Transverse colon (tissue), 4 donors: ENCODE measurements at regions not wholly inside any gene's neighbourhood (a gene's known extent, or its start where the extent isn't known, plus 50 kb on each side); places are given as distances from the start of the nearest gene placed in this dataset.

Source experiments
- DNase-seq: peaks from one replicate; pipeline ENCODE4 v3.0.0-alpha.2; 2019
- H3K27ac ChIP-seq, 4 donors: fragments of 200-600 bp; sonication (generic); 2 replicates each; pipeline ENCODE4 v1.5.1; 2016 to 2018; ENCODE audit warnings: inconsistent platforms in 4 of 4
- H3K27me3 ChIP-seq: fragments of 200-600 bp; sonication (generic); 2 replicates; pipeline ENCODE4 v1.5.1; 2017; ENCODE audit warnings: inconsistent platforms
- H3K36me3 ChIP-seq, 4 donors: fragments of 200-600 bp; sonication (generic); 2 replicates each; pipeline ENCODE4 v1.5.1; 2017 to 2019; ENCODE audit warnings: inconsistent platforms in 4 of 4
- H3K4me1 ChIP-seq, 4 donors: fragments of 200-600 bp; sonication (generic); 2 replicates each; pipeline ENCODE4 v1.5.1; 2017 to 2020; ENCODE audit warnings: inconsistent platforms in 4 of 4
- H3K4me3 ChIP-seq, 4 donors: fragments of 200-600 bp; sonication (generic); 1 replicate in 1 of 4; 2 replicates in 3 of 4; pipeline versions ENCODE4 v1.5.1 to v1.6.1; 2017 to 2019; ENCODE audit warnings: inconsistent platforms in 4 of 4
- H3K9me3 ChIP-seq, 2 donors: fragments of 200-600 bp; sonication (generic); 2 replicates each; pipeline ENCODE4 v1.5.1; 2017 to 2019; ENCODE audit warnings: inconsistent platforms in 2 of 2
- EP300 ChIP-seq: sonication (generic); formaldehyde crosslinking; IDR thresholded peaks from one replicate; pipeline ENCODE4 v1.6.1; 2017; ENCODE audit warnings: antibody characterized with exemption, low read depth
- POLR2A ChIP-seq: fragments of 450-650 bp; IDR thresholded peaks from one replicate; pipeline ENCODE4 v1.6.1; 2016; ENCODE audit warnings: antibody characterized with exemption, mild to moderate bottlenecking, moderate library complexity
- POLR2AphosphoS5 ChIP-seq, 3 donors: sonication (generic); formaldehyde crosslinking; IDR thresholded peaks; one replicate each; pipeline ENCODE4 v1.6.1; 2016; ENCODE audit warnings: antibody characterized with exemption in 3 of 3
- WGBS, 2 donors: methylation state at CpG; one replicate each; pipeline ENCODE4 v1.1.5; 2018; ENCODE audit warnings: low coverage in 1 of 2; 5-methylcytosine and 5-hydroxymethylcytosine counted together
- in situ Hi-C, 4 donors: fragments of 200-750 bp; cut with MboI; loops; one replicate each; pipeline versions ENCODE4 v1.15.0 to v1.15.1; 2017; ENCODE audit warnings: low sequenced_read_pairs in 3 of 4, low pct_ligation_motif_present in 1 of 4, low pct_unique_long_range_greater_than_20kb in 1 of 4
- intact Hi-C: fragments of 100-400 bp; cut with DNase I; formaldehyde crosslinking; loops from one replicate; pipeline ENCODE4 v1.15.1; 2023; ENCODE audit warnings: low total_unique reads
- TF ChIP-seq, protein P1 (sequence below), 5 experiments: fragments of 200-600 bp in 3 of 5; fragments of 450-650 bp in 2 of 5; sonication (generic) in 3 of 5; IDR thresholded peaks; 1 replicate in 2 of 5; 2 replicates in 3 of 5; pipeline ENCODE4 v1.5.1; 2016 to 2017; ENCODE audit warnings: antibody characterized with exemption in 5 of 5, inconsistent platforms in 3 of 5, mild to moderate bottlenecking in 2 of 5, moderate library complexity in 1 of 5

DNA sequence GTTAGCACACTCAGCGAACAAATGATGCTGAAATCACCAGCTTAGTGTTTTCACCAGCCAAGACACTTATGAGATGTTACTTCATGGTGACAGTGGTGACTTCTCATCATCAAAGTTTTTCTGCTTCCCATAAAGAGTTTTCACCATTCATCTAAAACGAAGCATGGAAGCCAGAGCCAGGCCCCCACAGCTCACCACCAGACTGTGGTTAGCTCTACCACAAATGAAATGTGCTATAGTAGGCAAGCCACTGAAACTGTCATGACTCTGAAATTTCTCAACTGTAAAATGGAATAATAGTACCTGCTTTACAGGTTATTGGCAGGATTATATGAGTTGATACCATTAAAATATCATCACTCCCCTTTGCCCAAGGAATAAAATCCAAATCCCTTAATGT lies 56.4 kb upstream of the HHIP start:
- no peak for DNase-seq
- in situ Hi-C loops (no loop called here), intact Hi-C loops (no loop called here)
- Histone ChIP-seq H3K27me3 (no peaks in the 10 kb centered on the region), H3K27ac (no peak overlapping the region), H3K36me3 (no peaks in the 10 kb centered on the region), H3K4me3 (no peak overlapping the region), H3K9me3 (no peaks in the 10 kb centered on the region), H3K4me1 (peaks cover 0 to 13% (median 8%) of the 10 kb centered on the region in 4 donors)
- 74% methylated on average over 2 of the region's 2 CpGs; no CpG with 5 or more reads in 1 of the 2 donors for WGBS, 2 donors
- TF ChIP-seq POLR2A (no peak), EP300 (no peak), POLR2AphosphoS5 (IDR thresholded peaks at IDR 0.05) (no peak)
- TF ChIP-seq, protein P1, sequence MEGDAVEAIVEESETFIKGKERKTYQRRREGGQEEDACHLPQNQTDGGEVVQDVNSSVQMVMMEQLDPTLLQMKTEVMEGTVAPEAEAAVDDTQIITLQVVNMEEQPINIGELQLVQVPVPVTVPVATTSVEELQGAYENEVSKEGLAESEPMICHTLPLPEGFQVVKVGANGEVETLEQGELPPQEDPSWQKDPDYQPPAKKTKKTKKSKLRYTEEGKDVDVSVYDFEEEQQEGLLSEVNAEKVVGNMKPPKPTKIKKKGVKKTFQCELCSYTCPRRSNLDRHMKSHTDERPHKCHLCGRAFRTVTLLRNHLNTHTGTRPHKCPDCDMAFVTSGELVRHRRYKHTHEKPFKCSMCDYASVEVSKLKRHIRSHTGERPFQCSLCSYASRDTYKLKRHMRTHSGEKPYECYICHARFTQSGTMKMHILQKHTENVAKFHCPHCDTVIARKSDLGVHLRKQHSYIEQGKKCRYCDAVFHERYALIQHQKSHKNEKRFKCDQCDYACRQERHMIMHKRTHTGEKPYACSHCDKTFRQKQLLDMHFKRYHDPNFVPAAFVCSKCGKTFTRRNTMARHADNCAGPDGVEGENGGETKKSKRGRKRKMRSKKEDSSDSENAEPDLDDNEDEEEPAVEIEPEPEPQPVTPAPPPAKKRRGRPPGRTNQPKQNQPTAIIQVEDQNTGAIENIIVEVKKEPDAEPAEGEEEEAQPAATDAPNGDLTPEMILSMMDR (IDR thresholded peaks at IDR 0.05), result no peak

DNA sequence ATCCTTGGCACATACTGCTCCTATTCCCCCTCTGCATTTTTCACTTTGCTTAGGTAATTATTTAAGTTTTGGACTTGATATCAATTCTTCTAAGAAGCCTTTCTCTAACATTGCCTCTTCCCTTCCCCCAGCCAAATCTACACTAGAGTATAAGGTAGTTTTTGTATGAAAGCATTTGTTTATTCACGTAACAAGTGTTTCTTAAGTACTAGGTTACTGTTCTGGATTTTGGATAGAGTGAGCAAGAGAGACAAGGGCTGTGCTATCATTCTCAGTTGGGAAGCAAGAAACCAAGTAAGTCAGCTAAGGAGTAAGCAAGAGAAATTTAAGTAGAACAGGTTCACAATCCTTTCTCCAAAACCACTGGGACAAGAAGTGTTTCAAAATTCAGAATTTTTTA lies 55.9 kb upstream of the HHIP start:
- H3K4me3 ChIP-seq, result no peak overlapping the region
- in situ Hi-C loops, result no loop called here
- intact Hi-C loops, result no loop called here
- no peak for DNase-seq
- H3K27me3 ChIP-seq, result no peaks in the 10 kb centered on the region
- H3K9me3 ChIP-seq, result no peaks in the 10 kb centered on the region
- WGBS, 2 donors, result 95 to 100% methylated on average over 1 of the region's 1 CpG
- TF ChIP-seq EP300 (no peak), POLR2A (no peak), POLR2AphosphoS5 (IDR thresholded peaks at IDR 0.05) (no peak)
- TF ChIP-seq, protein P1 (IDR thresholded peaks at IDR 0.05), result no peak
- H3K27ac ChIP-seq, result no peak overlapping the region
- no peaks in the 10 kb centered on the region for H3K36me3 ChIP-seq
- peaks cover 0 to 12% (median 8%) of the 10 kb centered on the region in 4 donors for H3K4me1 ChIP-seq

DNA sequence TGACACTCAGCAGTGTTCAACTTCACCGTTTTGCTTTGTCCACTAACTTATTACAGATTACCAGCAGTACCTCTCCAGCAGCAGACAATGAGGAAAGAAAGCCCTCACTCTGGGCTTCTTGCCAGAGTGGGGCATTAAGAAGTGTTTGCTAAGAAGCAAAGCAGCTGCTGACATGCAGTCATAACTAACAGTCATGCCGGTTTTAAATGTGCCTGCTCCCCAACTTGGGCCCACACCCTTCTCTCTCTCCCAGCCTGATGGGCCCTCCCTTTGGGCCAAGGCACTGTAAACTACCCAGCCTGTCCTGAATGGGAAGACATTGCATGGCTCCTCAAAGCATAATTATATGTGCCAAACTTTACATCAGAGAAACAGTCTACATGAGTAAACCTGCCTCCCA lies 54.6 kb upstream of the HHIP start:
- peak; percentile 61 for DNase-seq
- H3K36me3 ChIP-seq, result no peaks in the 10 kb centered on the region
- intact Hi-C loops, result no loop called here
- peaks cover 0 to 12% (median 8%) of the 10 kb centered on the region in 4 donors for H3K4me1 ChIP-seq
- in situ Hi-C loops, result no loop called here
- H3K27ac ChIP-seq, result peak overlapping the region in 1 of 4 donors; percentile 23
- no peaks in the 10 kb centered on the region for H3K27me3 ChIP-seq
- 7% methylated on average over 2 of the region's 2 CpGs; no CpG with 5 or more reads in 1 of the 2 donors for WGBS, 2 donors
- no peak for TF ChIP-seq EP300
- peak in 1 of 3 donors; percentile 14 for TF ChIP-seq POLR2AphosphoS5 (IDR thresholded peaks at IDR 0.05)
- TF ChIP-seq POLR2A, result no peak
- TF ChIP-seq, protein P1 (IDR thresholded peaks at IDR 0.05), result no peak
- H3K9me3 ChIP-seq, result no peaks in the 10 kb centered on the region
- H3K4me3 ChIP-seq, result no peak overlapping the region

DNA sequence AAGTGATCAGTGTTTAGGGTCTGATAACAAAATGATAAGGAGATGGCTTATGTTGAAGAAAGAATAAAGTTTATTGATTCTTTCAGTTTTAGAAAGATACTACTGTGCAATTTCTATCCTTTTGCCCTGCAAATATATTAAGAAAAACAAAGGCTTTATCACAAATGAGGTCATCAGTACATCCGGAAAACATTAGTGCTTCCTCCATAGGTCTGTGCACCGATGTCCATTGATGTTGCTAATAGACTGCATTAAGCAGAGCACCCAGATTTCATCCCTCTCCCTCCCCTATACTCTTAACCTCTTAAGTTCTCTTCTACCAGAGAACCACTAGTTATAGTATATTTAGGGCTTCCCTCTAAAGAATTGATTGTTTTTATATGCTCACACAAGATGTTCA lies 53.7 kb upstream of the HHIP start:
- DNase-seq, result no peak
- Histone ChIP-seq H3K27ac (no peak overlapping the region), H3K4me1 (peaks cover 0 to 12% (median 8%) of the 10 kb centered on the region in 4 donors), H3K9me3 (no peaks in the 10 kb centered on the region), H3K36me3 (no peaks in the 10 kb centered on the region), H3K27me3 (no peaks in the 10 kb centered on the region), H3K4me3 (no peak overlapping the region)
- 72% methylated on average over 2 of the region's 2 CpGs; no CpG with 5 or more reads in 1 of the 2 donors for WGBS, 2 donors
- TF ChIP-seq POLR2AphosphoS5 (IDR thresholded peaks at IDR 0.05) (no peak), POLR2A (no peak)
- TF ChIP-seq, protein P1 (IDR thresholded peaks at IDR 0.05), result no peak
- intact Hi-C loops, result no loop called here
- in situ Hi-C loops, result no loop called here
